HG03469 (cell line): ENCODE measurements at regions not wholly inside any gene's neighbourhood (a gene's known extent, or its start where the extent isn't known, plus 50 kb on each side); places are given as distances from the start of the nearest gene placed in this dataset.

Experiments used
- ATAC-seq: cut with Tn5 transposase; IDR thresholded peaks from one replicate; pipeline ENCODE4 v1.9.1; 2021; ENCODE audit warnings: mild to moderate bottlenecking, moderate library complexity, moderate number of reproducible peaks; ENCODE audit not compliant: unreplicated experiment

GRCh38 chr12:77578466-77579220 lies 252.1 kb upstream of the NAV3 start:
- ATAC-seq, result no peak

GRCh38 chr12:77577791-77578190 lies 252.9 kb upstream of the NAV3 start:
- ATAC-seq, result no peak

- ATAC-seq, result no peak
Observed at GRCh38 chr12:77575376-77575919, 255.2 kb upstream of the NAV3 start.

- no peak for ATAC-seq
Observed at GRCh38 chr12:77572371-77572770, 258.3 kb upstream of the NAV3 start.

GRCh38 chr12:77571768-77572167 lies 258.9 kb upstream of the NAV3 start:
- ATAC-seq, result no peak

GRCh38 chr12:77571127-77571526 lies 259.6 kb upstream of the NAV3 start:
- no peak for ATAC-seq

GRCh38 chr12:77569876-77570275 lies 260.8 kb upstream of the NAV3 start:
- no peak for ATAC-seq

- no peak for ATAC-seq
Observed at GRCh38 chr12:77560714-77561113, 270.0 kb upstream of the NAV3 start.

GRCh38 chr12:77559400-77560074 lies 271.2 kb upstream of the NAV3 start:
- no peak for ATAC-seq

GRCh38 chr12:77555074-77555473 lies 275.6 kb upstream of the NAV3 start:
- ATAC-seq, result no peak

- ATAC-seq, result peak; percentile 99
Observed at GRCh38 chr12:77553976-77554619, 276.6 kb upstream of the NAV3 start.

- no peak for ATAC-seq
Observed at GRCh38 chr12:77549383-77550128, 281.1 kb upstream of the NAV3 start.

GRCh38 chr12:77548797-77549196 lies 281.9 kb upstream of the NAV3 start:
- no peak for ATAC-seq

GRCh38 chr12:77540097-77540496 lies 290.6 kb upstream of the NAV3 start:
- ATAC-seq, result no peak

GRCh38 chr12:77537663-77538062 lies 293.0 kb upstream of the NAV3 start:
- ATAC-seq, result no peak

- ATAC-seq, result no peak
Observed at GRCh38 chr12:77535734-77536133, 295.0 kb upstream of the NAV3 start.

- no peak for ATAC-seq
Observed at GRCh38 chr12:77531912-77532311, 298.8 kb upstream of the NAV3 start.

GRCh38 chr12:77522247-77522646 lies 308.4 kb upstream of the NAV3 start:
- ATAC-seq, result no peak

GRCh38 chr12:77521508-77522115 lies 309.1 kb upstream of the NAV3 start:
- no peak for ATAC-seq

- no peak for ATAC-seq
Observed at GRCh38 chr12:77514511-77514910, 316.2 kb upstream of the NAV3 start.

- no peak for ATAC-seq
Observed at GRCh38 chr12:77510985-77511384, 319.7 kb upstream of the NAV3 start.
